AG09309 (cell line): ENCODE measurements at regions not wholly inside any gene's neighbourhood (a gene's known extent, or its start where the extent isn't known, plus 50 kb on each side); places are given as distances from the start of the nearest gene placed in this dataset.

ENCODE experiments used
- DNase-seq: peaks from one replicate; pipeline ENCODE4 v3.0.0-alpha.2; 2010; ENCODE audit warnings: low read depth
- H3K4me3 ChIP-seq: 2 replicates; pipeline ENCODE4 v1.5.1; 2011; ENCODE audit warnings: mild to moderate bottlenecking, low read depth, low read length, moderate library complexity; ENCODE audit not compliant: control insufficient read depth
- TF ChIP-seq, protein P1 (sequence below): IDR thresholded peaks from 2 replicates; pipeline ENCODE4 v1.5.1; 2011; ENCODE audit warnings: mild to moderate bottlenecking, low read depth, low read length, inconsistent platforms; ENCODE audit not compliant: insufficient read depth, control insufficient read depth; ENCODE audit errors: missing control alignments

GRCh38 chr11:130691581-130691980 is 224.7 kb downstream of the SNX19 start:
- DNase-seq = no peak
- TF ChIP-seq, protein P1, sequence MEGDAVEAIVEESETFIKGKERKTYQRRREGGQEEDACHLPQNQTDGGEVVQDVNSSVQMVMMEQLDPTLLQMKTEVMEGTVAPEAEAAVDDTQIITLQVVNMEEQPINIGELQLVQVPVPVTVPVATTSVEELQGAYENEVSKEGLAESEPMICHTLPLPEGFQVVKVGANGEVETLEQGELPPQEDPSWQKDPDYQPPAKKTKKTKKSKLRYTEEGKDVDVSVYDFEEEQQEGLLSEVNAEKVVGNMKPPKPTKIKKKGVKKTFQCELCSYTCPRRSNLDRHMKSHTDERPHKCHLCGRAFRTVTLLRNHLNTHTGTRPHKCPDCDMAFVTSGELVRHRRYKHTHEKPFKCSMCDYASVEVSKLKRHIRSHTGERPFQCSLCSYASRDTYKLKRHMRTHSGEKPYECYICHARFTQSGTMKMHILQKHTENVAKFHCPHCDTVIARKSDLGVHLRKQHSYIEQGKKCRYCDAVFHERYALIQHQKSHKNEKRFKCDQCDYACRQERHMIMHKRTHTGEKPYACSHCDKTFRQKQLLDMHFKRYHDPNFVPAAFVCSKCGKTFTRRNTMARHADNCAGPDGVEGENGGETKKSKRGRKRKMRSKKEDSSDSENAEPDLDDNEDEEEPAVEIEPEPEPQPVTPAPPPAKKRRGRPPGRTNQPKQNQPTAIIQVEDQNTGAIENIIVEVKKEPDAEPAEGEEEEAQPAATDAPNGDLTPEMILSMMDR = no peak
- no peak overlapping the region for H3K4me3 ChIP-seq

DNA sequence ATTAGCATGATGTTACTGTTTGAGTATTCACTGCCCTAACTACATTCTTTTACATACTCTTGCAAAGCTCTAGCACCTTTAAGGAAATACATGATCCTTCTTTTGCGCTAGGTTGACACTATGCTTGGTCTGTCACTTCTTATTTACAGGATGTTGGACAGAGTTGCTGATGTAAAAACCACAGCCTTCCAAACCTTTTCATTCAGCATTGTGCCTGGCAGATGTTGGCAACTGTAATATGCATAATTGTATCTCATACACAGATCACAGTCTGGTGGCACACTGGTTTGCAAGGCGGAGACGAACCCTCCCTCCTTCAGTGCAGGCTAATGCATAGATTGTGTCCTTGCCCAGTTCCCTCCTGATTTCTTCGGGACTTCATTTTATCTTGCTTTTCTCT is 224.1 kb downstream of the SNX19 start:
- no peak overlapping the region for H3K4me3 ChIP-seq
- no peak for DNase-seq
- TF ChIP-seq, protein P1 = no peak

DNA sequence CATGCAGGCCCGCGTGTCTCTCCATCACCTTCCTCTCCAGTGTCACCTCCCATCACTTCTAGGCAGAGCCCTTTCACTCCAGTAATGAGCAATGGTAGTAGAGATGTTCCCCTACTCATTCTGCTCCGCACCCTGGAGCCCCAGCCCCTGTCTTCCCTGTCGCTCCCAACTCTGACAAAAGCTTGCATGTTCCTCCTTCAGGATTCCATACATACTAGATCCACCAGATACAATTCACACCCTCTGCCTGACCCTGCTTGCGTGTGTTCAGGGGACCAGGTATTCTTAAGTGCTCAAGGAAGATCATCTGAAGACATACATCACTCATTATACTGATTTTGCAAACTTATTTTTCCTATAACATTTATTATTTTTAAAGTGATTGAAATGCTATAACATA is 222.7 kb downstream of the SNX19 start:
- DNase-seq = no peak
- no peak overlapping the region for H3K4me3 ChIP-seq
- TF ChIP-seq, protein P1 = no peak

DNA sequence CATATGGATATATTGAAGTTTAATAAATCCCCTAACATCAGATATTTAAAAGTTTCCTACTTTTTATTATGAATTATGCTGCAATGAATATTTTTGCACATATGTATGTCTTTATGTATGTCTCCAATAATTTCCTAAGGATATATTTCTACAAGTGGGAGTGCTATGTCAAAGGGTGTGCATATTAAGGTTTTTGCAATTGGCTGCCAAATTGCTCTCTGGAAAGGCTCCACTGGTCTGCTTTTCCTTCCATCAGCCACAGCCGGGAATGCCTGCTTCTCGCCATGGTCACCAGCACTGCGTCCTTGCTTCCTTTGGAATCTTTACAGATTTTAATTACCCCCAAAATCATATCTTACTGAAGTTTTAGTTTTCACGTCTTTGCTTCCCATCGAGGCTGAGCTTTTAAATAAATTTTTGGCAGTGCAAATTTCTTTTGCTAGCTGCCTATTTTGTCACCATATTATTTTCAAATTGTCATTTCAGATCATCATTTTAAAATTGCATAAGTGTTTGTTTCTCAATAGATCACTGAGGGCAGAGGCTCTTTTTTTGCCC is 221.7 kb downstream of the SNX19 start:
- TF ChIP-seq, protein P1 = no peak
- DNase-seq = no peak
- no peak overlapping the region for H3K4me3 ChIP-seq

- TF ChIP-seq, protein P1 = no peak
- H3K4me3 ChIP-seq = no peak overlapping the region
- DNase-seq = no peak
These were observed 218.1 kb downstream of the SNX19 start for GRCh38 chr11:130698174-130698573.

- no peak overlapping the region for H3K4me3 ChIP-seq
- TF ChIP-seq, protein P1 = no peak
- no peak for DNase-seq
These were observed 216.7 kb downstream of the SNX19 start for GRCh38 chr11:130699561-130699960.

DNA sequence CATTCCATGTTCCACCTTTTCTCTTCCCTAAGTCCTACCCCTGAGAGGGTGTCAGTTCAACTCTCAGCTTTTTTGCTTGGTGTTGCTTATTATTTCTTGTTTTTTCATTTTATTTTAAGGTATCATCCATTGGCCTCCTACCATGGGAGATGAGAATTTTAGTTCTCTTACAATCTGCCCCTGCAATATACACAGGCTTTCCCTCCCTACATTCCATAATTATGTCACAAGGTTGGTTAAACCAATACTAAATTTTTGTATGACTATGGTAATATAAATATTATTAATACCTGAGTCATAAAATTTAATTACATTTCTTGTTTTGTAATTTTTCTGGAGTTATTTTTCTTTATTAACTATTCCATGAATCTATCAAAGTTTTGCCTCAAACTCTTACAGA is 216.2 kb downstream of the SNX19 start:
- H3K4me3 ChIP-seq = no peak overlapping the region
- TF ChIP-seq, protein P1 = no peak
- no peak for DNase-seq
